Fibroblast of skin of left biceps (primary cell): ENCODE measurements at regions not wholly inside any gene's neighbourhood (a gene's known extent, or its start where the extent isn't known, plus 50 kb on each side); places are given as distances from the start of the nearest gene placed in this dataset.

Source experiments
- DNase-seq, 2 experiments: peaks; one replicate each; pipeline ENCODE4 v3.0.0-alpha.2; 2013; ENCODE audit warnings: low read depth in 2 of 2

- DNase-seq: no peak
These were observed 82.9 kb downstream of the HES1 start for GRCh38 chr3:194218646-194219453.

GRCh38 chr3:194219826-194220410 lies 84.0 kb downstream of the HES1 start:
- DNase-seq: no peak

- DNase-seq: no peak
These were observed 85.0 kb downstream of the HES1 start for GRCh38 chr3:194220901-194221326.

GRCh38 chr3:194221336-194221735 lies 85.4 kb downstream of the HES1 start:
- DNase-seq: no peak

- DNase-seq: no peak
These were observed 88.0 kb downstream of the HES1 start for GRCh38 chr3:194223951-194224350.

- DNase-seq: no peak
These were observed 88.8 kb downstream of the HES1 start for GRCh38 chr3:194224471-194225417.

- no peak for DNase-seq
These were observed 89.5 kb downstream of the HES1 start for GRCh38 chr3:194225418-194225812.

- DNase-seq: no peak
These were observed 90.2 kb downstream of the HES1 start for GRCh38 chr3:194225988-194226663.

GRCh38 chr3:194231929-194232832 lies 96.2 kb downstream of the HES1 start:
- DNase-seq: no peak

- no peak for DNase-seq
These were observed 97.2 kb downstream of the HES1 start for GRCh38 chr3:194233150-194233549.

- DNase-seq: no peak
These were observed 99.2 kb downstream of the HES1 start for GRCh38 chr3:194235160-194235559.

- DNase-seq: no peak
These were observed 101.2 kb downstream of the HES1 start for GRCh38 chr3:194237110-194237509.

- DNase-seq: no peak
These were observed 104.8 kb downstream of the HES1 start for GRCh38 chr3:194240766-194241165.

- DNase-seq: no peak
These were observed 107.4 kb downstream of the HES1 start for GRCh38 chr3:194243172-194243837.

- no peak for DNase-seq
These were observed 107.0 kb downstream of the CPN2 start for GRCh38 chr3:194244167-194244566.

GRCh38 chr3:194245474-194245873 lies 105.7 kb downstream of the CPN2 start:
- no peak for DNase-seq

- DNase-seq: no peak
These were observed 105.1 kb downstream of the CPN2 start for GRCh38 chr3:194245975-194246561.

GRCh38 chr3:194246709-194247349 lies 104.3 kb downstream of the CPN2 start:
- no peak for DNase-seq

- no peak for DNase-seq
These were observed 103.8 kb downstream of the CPN2 start for GRCh38 chr3:194247350-194247740.
